ENCODE measurements at regions not wholly inside any gene's neighbourhood (a gene's known extent, or its start where the extent isn't known, plus 50 kb on each side); places are given as distances from the start of the nearest gene placed in this dataset.

- DNase-seq (ENCODE audit: low read depth in 2 of 2) = no peak
Measured at GRCh38 chr11:37770145-37770544, 1172.1 kb upstream of the RAG2 start.

DNA sequence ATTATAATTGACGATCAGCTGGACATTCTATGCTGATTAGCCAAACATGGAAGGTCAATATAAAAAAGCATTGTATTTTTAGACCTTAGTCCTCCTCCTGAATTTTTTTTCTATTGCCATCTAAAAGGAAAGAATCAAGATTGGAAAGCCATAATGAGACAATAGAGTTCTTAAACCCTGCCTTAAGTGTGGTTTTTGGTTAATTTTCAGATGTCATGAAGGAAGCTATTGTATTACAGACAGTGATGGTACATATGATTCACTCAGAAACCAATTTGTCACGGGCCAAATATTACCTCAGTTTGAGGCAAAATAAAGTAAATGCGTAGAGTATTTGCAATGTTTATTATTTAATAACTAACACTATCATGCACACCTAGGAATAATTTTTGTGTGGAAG, 1164.0 kb upstream of the RAG2 start:
- DNase-seq (ENCODE audit: low read depth in 2 of 2) = no peak

GRCh38 chr11:37755521-37755920, 1157.5 kb upstream of the RAG2 start:
- no peak for DNase-seq (ENCODE audit: low read depth in 2 of 2)

DNA sequence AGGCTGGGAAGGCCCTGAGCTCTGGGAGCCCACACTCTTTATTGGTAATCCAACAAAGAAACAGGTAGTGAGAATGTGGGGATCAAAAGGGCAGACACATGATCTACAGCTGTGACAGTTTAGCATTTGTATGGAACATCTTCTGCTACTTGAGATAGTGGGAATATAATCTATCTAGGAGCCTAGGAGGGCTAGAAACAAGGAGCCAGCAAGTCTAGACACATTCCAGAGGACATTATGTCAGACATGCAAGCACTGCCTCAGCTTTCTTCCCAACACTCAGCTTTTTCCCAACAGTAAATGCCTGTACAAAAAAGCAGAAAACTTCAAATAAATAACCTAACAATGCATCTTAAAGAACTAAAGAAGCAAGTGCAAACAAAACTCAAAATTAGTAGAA, 1150.6 kb upstream of the RAG2 start:
- DNase-seq (ENCODE audit: low read depth in 2 of 2) = no peak

- no peak for DNase-seq (ENCODE audit: low read depth in 2 of 2)
Measured at GRCh38 chr11:37747121-37747520, 1149.1 kb upstream of the RAG2 start.

DNA sequence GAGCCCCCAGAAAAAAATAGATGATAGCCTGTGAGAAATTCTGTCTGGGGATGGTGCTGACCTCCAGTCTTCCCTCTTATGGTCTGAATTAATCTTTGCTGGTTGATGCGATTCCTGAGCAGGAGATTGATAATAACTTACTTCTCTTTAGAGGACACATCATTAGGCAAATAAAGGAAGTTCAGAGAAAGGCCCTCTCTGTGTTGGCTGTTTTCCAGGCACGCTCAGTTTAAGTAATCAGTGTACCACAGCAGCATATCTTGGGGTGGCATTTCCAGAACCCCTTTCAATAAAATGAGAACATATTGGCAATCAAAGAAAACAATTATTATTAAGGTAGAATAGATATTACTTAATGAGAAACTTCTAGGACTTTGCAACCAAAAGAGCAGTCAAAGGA, 1129.3 kb upstream of the RAG2 start:
- no peak for DNase-seq (ENCODE audit: low read depth in 2 of 2)

- DNase-seq (ENCODE audit: low read depth in 2 of 2) = no peak
Measured at GRCh38 chr11:37724315-37724714, 1126.3 kb upstream of the RAG2 start.

DNA sequence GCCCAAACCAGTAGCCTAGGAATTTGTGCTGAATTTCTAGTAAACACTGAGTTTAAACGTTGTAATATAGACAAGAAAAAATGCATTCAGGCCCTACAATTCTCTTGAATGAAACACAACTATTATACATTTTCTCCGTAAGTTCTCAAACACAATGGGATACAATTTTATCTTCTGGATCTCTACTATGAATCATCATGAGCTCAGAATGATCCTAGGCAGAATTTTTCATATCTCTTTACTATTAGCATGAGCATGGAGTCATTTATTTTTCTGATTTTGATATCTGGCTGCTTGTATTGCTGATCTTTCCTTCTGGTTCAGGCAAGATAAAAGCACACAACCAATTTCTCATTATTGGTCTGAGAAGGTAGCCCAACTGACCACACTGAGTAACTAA, 1123.4 kb upstream of the RAG2 start:
- no peak for DNase-seq (ENCODE audit: low read depth in 2 of 2)

- DNase-seq (ENCODE audit: low read depth in 2 of 2) = no peak
Measured at GRCh38 chr11:37718431-37718999, 1120.5 kb upstream of the RAG2 start.

- DNase-seq (ENCODE audit: low read depth in 2 of 2) = no peak
Measured at GRCh38 chr11:37712251-37712650, 1114.2 kb upstream of the RAG2 start.

DNA sequence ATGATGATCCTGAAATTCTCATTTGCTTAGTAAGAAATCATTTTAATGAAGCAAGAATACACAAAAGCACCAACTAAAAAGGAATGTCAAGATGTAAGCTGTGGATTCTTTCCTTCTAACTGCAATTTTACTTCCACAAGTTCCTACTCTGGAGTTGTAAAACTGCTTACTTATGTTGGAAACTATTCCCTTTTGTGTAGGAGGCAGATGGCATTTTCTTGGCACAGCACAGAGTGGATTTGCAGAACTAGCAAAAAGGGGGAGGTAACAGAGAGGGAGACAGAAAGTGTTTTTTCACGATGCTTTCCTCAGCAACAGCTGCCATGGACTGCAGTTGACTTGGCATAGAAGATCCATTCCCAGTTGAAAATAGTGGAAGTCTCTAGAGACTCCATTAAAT, 1112.0 kb upstream of the RAG2 start:
- no peak for DNase-seq (ENCODE audit: low read depth in 2 of 2)

DNA sequence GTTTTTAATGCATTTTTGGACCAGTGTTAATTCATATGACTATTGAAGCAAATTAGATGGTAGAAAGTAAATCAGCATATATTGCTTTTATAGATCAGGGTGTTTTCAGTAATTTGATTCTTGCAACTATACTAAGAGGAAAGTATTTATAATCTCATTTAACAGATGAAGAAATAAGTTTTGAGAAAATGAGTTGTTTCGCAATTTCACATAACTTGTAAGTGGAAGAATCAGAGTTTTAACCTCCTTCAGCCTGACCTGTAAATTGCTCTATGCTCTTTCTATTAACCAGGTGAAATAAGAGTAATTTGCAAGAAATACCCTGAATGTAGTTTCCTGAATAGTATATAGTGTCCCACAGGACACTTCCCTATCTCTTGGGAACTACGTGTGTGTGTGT, 1106.8 kb upstream of the RAG2 start:
- no peak for DNase-seq (ENCODE audit: low read depth in 2 of 2)

GRCh38 chr11:37699644-37700043, 1101.6 kb upstream of the RAG2 start:
- no peak for DNase-seq (ENCODE audit: low read depth in 2 of 2)

DNA sequence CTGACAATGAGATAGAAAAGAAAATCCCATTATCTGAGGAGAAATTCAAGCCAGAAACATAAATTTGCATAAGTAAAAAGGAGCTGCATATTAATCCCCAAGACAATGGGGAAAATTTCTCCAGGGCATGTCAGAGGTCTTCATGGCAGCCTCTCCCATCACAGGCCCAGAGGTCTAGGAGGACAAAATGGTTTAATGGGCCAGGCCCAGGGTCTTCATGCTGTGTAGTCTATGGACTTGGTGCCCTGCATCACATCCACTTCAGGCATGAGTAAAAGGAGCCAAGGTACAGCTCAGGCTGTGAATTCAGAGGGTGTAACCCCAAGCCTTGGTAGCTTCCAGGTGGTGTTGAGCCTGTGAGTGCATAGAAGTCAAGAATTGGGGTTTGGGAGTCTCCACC, 1097.2 kb upstream of the RAG2 start:
- DNase-seq (ENCODE audit: low read depth in 2 of 2) = no peak

DNA sequence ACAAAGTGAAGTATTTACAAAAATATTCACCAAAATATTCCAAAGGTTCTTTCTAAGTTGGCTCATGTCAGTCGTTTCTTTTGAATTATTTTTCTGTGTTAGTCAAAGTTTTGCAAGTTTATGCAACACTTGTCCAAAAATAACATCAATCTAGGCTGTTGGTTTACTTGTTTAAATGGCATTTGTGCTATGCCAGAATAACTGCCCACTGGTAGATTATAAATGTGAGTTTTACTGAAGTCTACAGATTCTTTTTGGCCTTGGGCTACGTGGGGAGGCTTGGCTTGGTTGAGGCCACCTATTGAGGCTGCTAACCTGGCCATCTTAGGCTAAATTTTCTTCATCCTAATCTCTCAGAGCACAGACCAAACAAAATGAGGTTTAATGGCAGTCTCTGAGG, 1091.9 kb upstream of the RAG2 start:
- DNase-seq (ENCODE audit: low read depth in 2 of 2) = no peak

DNA sequence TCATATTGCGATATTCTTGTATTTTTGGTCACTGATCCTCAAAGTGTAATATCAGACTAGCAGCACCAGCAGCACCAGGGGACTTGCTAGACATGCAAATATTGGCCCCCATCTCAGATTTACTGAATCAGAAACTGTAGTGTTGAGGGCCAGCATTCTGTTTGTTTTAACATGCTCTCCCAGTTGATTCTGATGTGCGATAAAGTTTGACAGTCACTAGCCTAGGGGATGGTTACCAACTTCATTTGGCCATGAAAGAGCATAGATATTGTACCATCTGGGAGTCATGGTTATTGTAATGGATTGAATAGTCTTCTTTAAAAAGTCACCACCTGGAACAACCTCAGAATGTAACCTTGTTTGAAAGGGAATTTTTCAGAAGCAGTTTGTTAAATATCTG, 1090.4 kb upstream of the RAG2 start:
- no peak for DNase-seq (ENCODE audit: low read depth in 2 of 2)

DNA sequence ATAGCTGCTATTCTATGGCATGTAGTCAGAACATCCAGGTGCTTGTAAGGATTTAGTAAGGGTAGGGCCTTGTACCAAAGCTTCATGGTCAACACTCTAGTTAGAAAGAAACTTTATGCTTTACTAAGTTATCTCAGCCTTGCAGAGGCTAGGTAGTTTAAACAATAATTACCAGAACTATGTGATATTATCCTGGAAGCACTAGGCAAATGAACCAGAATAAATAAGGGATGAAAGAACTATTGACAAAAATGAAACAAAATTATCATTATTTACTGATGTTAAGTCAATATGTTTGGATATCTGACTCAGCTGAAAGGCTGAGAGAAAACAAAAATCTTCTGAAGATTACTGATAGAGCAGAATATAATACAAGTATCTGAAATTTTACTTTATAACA, 1089.1 kb upstream of the RAG2 start:
- DNase-seq (ENCODE audit: low read depth in 2 of 2) = no peak

DNA sequence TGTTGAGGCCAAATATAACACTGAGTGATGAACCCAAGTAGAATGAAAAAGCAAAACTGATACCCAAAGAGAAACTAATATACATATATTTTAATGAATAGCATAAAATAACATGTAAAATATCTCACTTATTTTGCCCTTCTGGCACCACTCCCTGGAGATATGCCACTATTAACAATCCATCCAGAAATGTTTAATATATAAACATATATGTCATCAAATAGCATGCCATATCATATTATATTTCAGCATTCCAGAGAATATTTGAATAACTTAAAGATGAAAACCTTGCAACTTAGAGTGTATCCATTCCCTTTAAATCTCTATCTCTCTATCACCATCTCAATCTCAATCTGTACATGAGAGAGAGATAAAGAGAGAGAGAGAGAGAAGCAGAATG, 1073.3 kb upstream of the RAG2 start:
- no peak for DNase-seq (ENCODE audit: low read depth in 2 of 2)

DNA sequence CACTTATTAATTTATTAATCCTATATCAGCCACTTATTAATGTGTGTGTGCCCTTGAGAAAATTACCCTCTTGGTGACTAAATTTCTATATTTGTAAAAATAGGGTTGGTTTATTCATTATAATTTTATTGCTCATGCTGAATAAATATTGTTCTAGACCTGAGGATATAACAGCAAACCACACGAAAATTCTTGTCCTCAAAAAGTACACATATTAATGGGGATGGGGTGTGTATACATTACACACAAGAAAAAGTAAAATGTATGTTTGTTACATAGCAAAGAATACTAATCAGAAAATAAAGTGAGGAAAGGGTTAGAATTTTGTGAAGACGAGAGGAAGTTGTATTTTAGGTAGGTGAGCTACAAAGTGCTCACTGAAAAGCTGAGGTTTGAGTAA, 1068.9 kb upstream of the RAG2 start:
- no peak for DNase-seq (ENCODE audit: low read depth in 2 of 2)

DNA sequence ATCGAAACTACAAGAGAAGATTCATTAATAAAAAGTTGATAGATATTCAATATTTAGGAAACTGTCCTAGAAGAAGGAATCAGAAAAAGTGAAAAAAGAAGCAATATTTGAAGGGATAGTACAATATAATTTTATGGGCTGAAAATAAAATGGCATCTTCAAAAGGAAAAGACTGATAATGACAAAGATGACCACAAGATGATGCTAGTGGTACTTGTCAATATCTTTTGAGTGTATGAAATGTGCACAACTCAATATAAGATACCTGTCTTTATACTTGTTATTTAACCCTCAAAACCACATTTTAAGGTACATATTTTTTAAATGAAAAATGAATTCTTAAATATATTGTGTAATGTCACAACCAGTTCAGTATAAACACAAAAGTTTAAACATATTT, 1059.6 kb upstream of the RAG2 start:
- DNase-seq (ENCODE audit: low read depth in 2 of 2) = no peak

DNA sequence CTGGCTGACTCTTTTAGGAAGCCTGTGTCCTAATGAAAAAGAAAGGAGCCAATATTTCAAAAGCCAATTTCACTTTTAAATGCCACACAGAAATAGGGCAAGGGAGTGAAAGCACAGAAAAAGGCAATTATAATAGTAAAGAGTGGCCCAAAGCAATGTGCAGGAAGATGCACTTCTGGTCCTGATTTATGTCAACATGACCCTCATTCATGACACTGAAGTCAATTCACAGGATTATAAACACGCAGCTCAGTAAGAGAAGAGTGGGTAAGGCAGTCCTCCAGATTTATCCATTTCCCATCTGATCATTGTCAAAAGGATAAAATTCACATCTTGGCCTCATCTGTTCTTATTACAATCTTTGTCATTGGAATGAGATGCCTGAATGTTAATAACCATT, 1049.7 kb upstream of the RAG2 start:
- no peak for DNase-seq (ENCODE audit: low read depth in 2 of 2)

DNA sequence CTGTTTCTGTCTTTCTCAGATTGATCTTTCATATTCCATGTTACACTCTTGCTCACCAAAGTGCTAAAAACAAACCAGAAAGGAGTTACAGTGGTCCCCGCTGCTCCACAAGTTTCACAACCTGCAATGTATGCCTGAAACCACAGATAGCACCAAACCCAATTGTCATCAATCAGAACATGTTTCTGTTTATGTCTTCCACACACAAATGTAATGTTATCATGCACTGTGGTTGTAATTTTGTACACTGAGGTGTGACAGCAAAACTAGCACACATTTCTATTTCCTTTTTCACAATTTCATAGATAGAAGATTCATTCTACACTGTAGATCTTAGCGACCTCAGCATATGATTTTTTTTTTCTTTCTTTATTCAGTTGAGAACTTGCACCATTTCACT, 1045.9 kb upstream of the RAG2 start:
- no peak for DNase-seq (ENCODE audit: low read depth in 2 of 2)

DNA sequence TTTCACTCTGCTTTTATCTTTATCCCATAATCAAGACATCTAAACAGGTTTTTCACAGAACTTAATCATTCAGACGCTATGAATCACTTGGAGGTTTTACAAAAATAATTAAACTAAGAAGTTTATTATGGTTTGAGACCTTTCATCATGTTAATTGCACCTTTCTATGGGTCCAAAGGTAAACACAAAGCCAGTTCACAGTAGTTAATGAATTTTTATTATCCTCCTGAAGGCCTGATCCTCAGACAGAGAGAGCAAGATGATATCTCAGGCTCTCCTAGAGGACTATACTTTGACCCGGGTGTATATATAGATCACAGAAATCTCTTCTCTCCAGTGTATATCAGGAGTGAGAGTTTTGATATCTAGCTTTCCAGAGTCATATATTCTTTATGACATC, 1044.3 kb upstream of the RAG2 start:
- no peak for DNase-seq (ENCODE audit: low read depth in 2 of 2)

DNA sequence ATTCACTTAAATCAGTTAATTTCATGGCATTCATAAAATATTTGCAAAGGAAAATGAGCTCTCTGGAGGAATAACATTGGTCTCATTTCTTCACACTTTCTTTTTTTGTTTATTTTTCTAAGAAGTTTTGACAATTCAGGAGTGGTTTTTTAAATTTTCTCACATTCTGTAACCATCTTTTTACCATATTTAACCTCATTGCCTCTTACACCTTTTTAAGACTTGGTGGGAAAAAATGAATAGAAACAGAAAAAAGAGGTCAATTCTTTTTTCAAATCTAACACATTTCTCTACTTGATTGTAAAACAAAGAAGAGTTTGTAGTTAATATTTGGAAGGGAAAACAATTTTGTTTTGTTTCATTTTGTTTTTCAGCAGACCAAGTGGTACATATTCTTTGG, 1034.7 kb upstream of the RAG2 start:
- no peak for DNase-seq (ENCODE audit: low read depth in 2 of 2)

GRCh38 chr11:37630866-37631265, 1032.8 kb upstream of the RAG2 start:
- DNase-seq (ENCODE audit: low read depth in 2 of 2) = no peak
